ENCODE measurements at regions not wholly inside any gene's neighbourhood (a gene's known extent, or its start where the extent isn't known, plus 50 kb on each side); places are given as distances from the start of the nearest gene placed in this dataset.
A peak's percentile ranks its signal among the peaks of the same experiment; 100 is the strongest.

- Histone ChIP-seq H4K8ac (ENCODE audit: low read length) (no peak overlapping the region), H3K14ac (ENCODE audit: low read length in 2 of 2) (no peak overlapping the region), H3K4me3 (ENCODE audit: insufficient read depth in 1 of 2, low read depth in 1 of 2, low read length in 2 of 2) (no peak overlapping the region), H3K9me3 (ENCODE audit: control insufficient read depth, low read length) (no peaks in the 10 kb centered on the region), H2BK12ac (ENCODE audit: low read length in 2 of 2) (no peak overlapping the region), H3K4ac (ENCODE audit: low read depth in 1 of 2, low read length in 2 of 2) (no peak overlapping the region), H3K79me1 (replicated peaks; ENCODE audit: low read length, poor library complexity, severe bottlenecking) (no peaks in the 10 kb centered on the region), H3K9ac (ENCODE audit: low read length) (no peak overlapping the region), H4K91ac (ENCODE audit: low read length) (no peak overlapping the region), H3K27ac (ENCODE audit: low read length, poor library complexity, severe bottlenecking) (no peak overlapping the region), H2BK120ac (ENCODE audit: low read depth, low read length) (no peak overlapping the region), H3K18ac (ENCODE audit: low read depth in 1 of 2, low read length in 2 of 2) (no peak overlapping the region), H2AK5ac (ENCODE audit: low read length, severe bottlenecking) (no peak overlapping the region), H3K4me2 (ENCODE audit: low read length, poor library complexity, severe bottlenecking) (no peak overlapping the region), H2BK15ac (ENCODE audit: low read depth, poor library complexity, severe bottlenecking) (no peak overlapping the region), H3K27me3 (ENCODE audit: control insufficient read depth in 1 of 2, insufficient read depth in 1 of 2, low read length in 2 of 2) (no peaks in the 10 kb centered on the region), H3K36me3 (ENCODE audit: control insufficient read depth in 1 of 2, insufficient read depth in 2 of 2, low read depth in 1 of 2, low read length in 2 of 2) (no peaks in the 10 kb centered on the region), H3K4me1 (ENCODE audit: control insufficient read depth, insufficient read depth, low read depth, low read length) (no peaks in the 10 kb centered on the region), H3K23ac (ENCODE audit: low read length in 2 of 2) (no peak overlapping the region), H2AFZ (ENCODE audit: low read depth, low read length) (no peak overlapping the region), H2BK5ac (ENCODE audit: low read depth, low read length, poor library complexity, severe bottlenecking) (no peak overlapping the region)
- WGBS = 93% methylated on average over 6 of the region's 6 CpGs
- no peak for DNase-seq
Observed at GRCh38 chr6:4591218-4591617, 185.0 kb upstream of the CDYL start.

GRCh38 chr6:4589295-4589694 lies 186.9 kb upstream of the CDYL start:
- H2BK5ac ChIP-seq (ENCODE audit: low read depth, low read length, poor library complexity, severe bottlenecking) = no peak overlapping the region
- no peak overlapping the region for H3K4ac ChIP-seq (ENCODE audit: low read depth in 1 of 2, low read length in 2 of 2)
- WGBS = 82% methylated on average over 2 of the region's 2 CpGs

GRCh38 chr6:4588581-4588980 lies 187.6 kb upstream of the CDYL start:
- H3K4me2 ChIP-seq (ENCODE audit: low read length, poor library complexity, severe bottlenecking) = no peak overlapping the region
- H3K27ac ChIP-seq (ENCODE audit: low read length, poor library complexity, severe bottlenecking) = no peak overlapping the region
- no peak overlapping the region for H2AFZ ChIP-seq (ENCODE audit: low read depth, low read length)
- H4K8ac ChIP-seq (ENCODE audit: low read length) = no peak overlapping the region
- H3K4me3 ChIP-seq (ENCODE audit: insufficient read depth in 1 of 2, low read depth in 1 of 2, low read length in 2 of 2) = no peak overlapping the region
- no peak overlapping the region for H3K9ac ChIP-seq (ENCODE audit: low read length)
- no peaks in the 10 kb centered on the region for H3K79me1 ChIP-seq (replicated peaks; ENCODE audit: low read length, poor library complexity, severe bottlenecking)
- H2BK15ac ChIP-seq (ENCODE audit: low read depth, poor library complexity, severe bottlenecking) = no peak overlapping the region
- no peak overlapping the region for H2AK5ac ChIP-seq (ENCODE audit: low read length, severe bottlenecking)
- no peak overlapping the region for H3K18ac ChIP-seq (ENCODE audit: low read depth in 1 of 2, low read length in 2 of 2)
- no peak for DNase-seq
- no peak overlapping the region for H2BK12ac ChIP-seq (ENCODE audit: low read length in 2 of 2)
- no peaks in the 10 kb centered on the region for H3K9me3 ChIP-seq (ENCODE audit: control insufficient read depth, low read length)
- no peaks in the 10 kb centered on the region for H3K4me1 ChIP-seq (ENCODE audit: control insufficient read depth, insufficient read depth, low read depth, low read length)
- no peaks in the 10 kb centered on the region for H3K36me3 ChIP-seq (ENCODE audit: control insufficient read depth in 1 of 2, insufficient read depth in 2 of 2, low read depth in 1 of 2, low read length in 2 of 2)
- H3K4ac ChIP-seq (ENCODE audit: low read depth in 1 of 2, low read length in 2 of 2) = no peak overlapping the region
- WGBS = 96% methylated on average over 7 of the region's 7 CpGs
- H3K23ac ChIP-seq (ENCODE audit: low read length in 2 of 2) = no peak overlapping the region
- H4K91ac ChIP-seq (ENCODE audit: low read length) = no peak overlapping the region
- H3K27me3 ChIP-seq (ENCODE audit: control insufficient read depth in 1 of 2, insufficient read depth in 1 of 2, low read length in 2 of 2) = no peaks in the 10 kb centered on the region
- H3K14ac ChIP-seq (ENCODE audit: low read length in 2 of 2) = no peak overlapping the region
- H2BK120ac ChIP-seq (ENCODE audit: low read depth, low read length) = no peak overlapping the region
- H2BK5ac ChIP-seq (ENCODE audit: low read depth, low read length, poor library complexity, severe bottlenecking) = no peak overlapping the region

More at GRCh38 chr6:4589295-4589694, 186.9 kb upstream of the CDYL start:
- H3K4me1 ChIP-seq (ENCODE audit: control insufficient read depth, insufficient read depth, low read depth, low read length) = no peaks in the 10 kb centered on the region
- H3K9me3 ChIP-seq (ENCODE audit: control insufficient read depth, low read length) = no peaks in the 10 kb centered on the region
- H2BK15ac ChIP-seq (ENCODE audit: low read depth, poor library complexity, severe bottlenecking) = no peak overlapping the region
- H3K36me3 ChIP-seq (ENCODE audit: control insufficient read depth in 1 of 2, insufficient read depth in 2 of 2, low read depth in 1 of 2, low read length in 2 of 2) = no peaks in the 10 kb centered on the region
- H2AK5ac ChIP-seq (ENCODE audit: low read length, severe bottlenecking) = no peak overlapping the region
- no peaks in the 10 kb centered on the region for H3K79me1 ChIP-seq (replicated peaks; ENCODE audit: low read length, poor library complexity, severe bottlenecking)
- H3K14ac ChIP-seq (ENCODE audit: low read length in 2 of 2) = no peak overlapping the region
- H3K9ac ChIP-seq (ENCODE audit: low read length) = no peak overlapping the region
- no peak overlapping the region for H2BK120ac ChIP-seq (ENCODE audit: low read depth, low read length)
- no peak overlapping the region for H2BK12ac ChIP-seq (ENCODE audit: low read length in 2 of 2)
- H3K27me3 ChIP-seq (ENCODE audit: control insufficient read depth in 1 of 2, insufficient read depth in 1 of 2, low read length in 2 of 2) = no peaks in the 10 kb centered on the region
- H4K8ac ChIP-seq (ENCODE audit: low read length) = no peak overlapping the region
- peak overlapping the region in 1 of 2 experiments; percentile 46 for H3K23ac ChIP-seq (ENCODE audit: low read length in 2 of 2)
- H3K18ac ChIP-seq (ENCODE audit: low read depth in 1 of 2, low read length in 2 of 2) = no peak overlapping the region
- H4K91ac ChIP-seq (ENCODE audit: low read length) = peak overlapping the region; percentile 73
- no peak for DNase-seq
- no peak overlapping the region for H3K27ac ChIP-seq (ENCODE audit: low read length, poor library complexity, severe bottlenecking)
- no peak overlapping the region for H3K4me3 ChIP-seq (ENCODE audit: insufficient read depth in 1 of 2, low read depth in 1 of 2, low read length in 2 of 2)
- H3K4me2 ChIP-seq (ENCODE audit: low read length, poor library complexity, severe bottlenecking) = no peak overlapping the region
- H2AFZ ChIP-seq (ENCODE audit: low read depth, low read length) = no peak overlapping the region

GRCh38 chr6:4588163-4588562 lies 188.0 kb upstream of the CDYL start:
- H2AK5ac ChIP-seq (ENCODE audit: low read length, severe bottlenecking) = no peak overlapping the region
- no peaks in the 10 kb centered on the region for H3K4me1 ChIP-seq (ENCODE audit: control insufficient read depth, insufficient read depth, low read depth, low read length)
- no peak overlapping the region for H3K9ac ChIP-seq (ENCODE audit: low read length)
- no peak overlapping the region for H3K18ac ChIP-seq (ENCODE audit: low read depth in 1 of 2, low read length in 2 of 2)
- H2AFZ ChIP-seq (ENCODE audit: low read depth, low read length) = no peak overlapping the region
- no peak overlapping the region for H3K27ac ChIP-seq (ENCODE audit: low read length, poor library complexity, severe bottlenecking)
- no peak overlapping the region for H3K4me2 ChIP-seq (ENCODE audit: low read length, poor library complexity, severe bottlenecking)
- H2BK15ac ChIP-seq (ENCODE audit: low read depth, poor library complexity, severe bottlenecking) = no peak overlapping the region
- H2BK120ac ChIP-seq (ENCODE audit: low read depth, low read length) = no peak overlapping the region
- H4K91ac ChIP-seq (ENCODE audit: low read length) = no peak overlapping the region
- no peak overlapping the region for H3K4ac ChIP-seq (ENCODE audit: low read depth in 1 of 2, low read length in 2 of 2)
- H3K36me3 ChIP-seq (ENCODE audit: control insufficient read depth in 1 of 2, insufficient read depth in 2 of 2, low read depth in 1 of 2, low read length in 2 of 2) = no peaks in the 10 kb centered on the region
- H3K4me3 ChIP-seq (ENCODE audit: insufficient read depth in 1 of 2, low read depth in 1 of 2, low read length in 2 of 2) = no peak overlapping the region
- H3K79me1 ChIP-seq (replicated peaks; ENCODE audit: low read length, poor library complexity, severe bottlenecking) = no peaks in the 10 kb centered on the region
- H2BK5ac ChIP-seq (ENCODE audit: low read depth, low read length, poor library complexity, severe bottlenecking) = no peak overlapping the region
- H3K9me3 ChIP-seq (ENCODE audit: control insufficient read depth, low read length) = no peaks in the 10 kb centered on the region
- no peak overlapping the region for H3K14ac ChIP-seq (ENCODE audit: low read length in 2 of 2)
- H2BK12ac ChIP-seq (ENCODE audit: low read length in 2 of 2) = no peak overlapping the region
- H3K23ac ChIP-seq (ENCODE audit: low read length in 2 of 2) = no peak overlapping the region
- 95% methylated on average over 5 of the region's 5 CpGs for WGBS
- H3K27me3 ChIP-seq (ENCODE audit: control insufficient read depth in 1 of 2, insufficient read depth in 1 of 2, low read length in 2 of 2) = no peaks in the 10 kb centered on the region
- DNase-seq = no peak
- H4K8ac ChIP-seq (ENCODE audit: low read length) = no peak overlapping the region

Measured in mesenchymal stem cell (in vitro differentiated cells and primary cell).